ENCODE measurements at regions not wholly inside any gene's neighbourhood (a gene's known extent, or its start where the extent isn't known, plus 50 kb on each side); places are given as distances from the start of the nearest gene placed in this dataset.

DNA sequence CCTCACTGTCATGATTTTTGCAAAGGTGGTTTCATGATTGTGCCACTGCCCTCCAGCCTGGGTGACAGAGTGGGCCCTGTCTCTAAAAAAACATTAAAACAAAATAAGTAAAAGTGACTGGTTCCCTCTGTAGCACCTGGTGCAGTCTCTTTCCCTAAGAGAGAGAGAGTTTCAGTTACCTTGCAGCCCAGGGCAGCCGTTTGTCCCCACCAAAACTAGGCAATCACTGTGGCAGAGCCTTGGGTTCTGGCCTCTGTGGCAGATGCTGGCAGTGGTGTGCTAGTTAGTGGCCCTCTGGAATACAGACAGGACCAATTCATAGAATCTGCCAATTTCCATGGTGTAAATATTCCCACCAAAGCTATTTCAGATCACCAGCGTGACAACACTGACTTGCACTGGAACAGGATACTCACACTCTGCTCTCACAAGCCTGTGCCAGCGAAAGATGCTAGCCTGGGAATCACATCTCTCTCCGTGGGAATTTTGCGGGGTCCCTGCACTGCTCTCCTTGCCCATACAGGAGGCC lies 108.7 kb downstream of the TLR5 start:
- TF ChIP-seq, protein P1, sequence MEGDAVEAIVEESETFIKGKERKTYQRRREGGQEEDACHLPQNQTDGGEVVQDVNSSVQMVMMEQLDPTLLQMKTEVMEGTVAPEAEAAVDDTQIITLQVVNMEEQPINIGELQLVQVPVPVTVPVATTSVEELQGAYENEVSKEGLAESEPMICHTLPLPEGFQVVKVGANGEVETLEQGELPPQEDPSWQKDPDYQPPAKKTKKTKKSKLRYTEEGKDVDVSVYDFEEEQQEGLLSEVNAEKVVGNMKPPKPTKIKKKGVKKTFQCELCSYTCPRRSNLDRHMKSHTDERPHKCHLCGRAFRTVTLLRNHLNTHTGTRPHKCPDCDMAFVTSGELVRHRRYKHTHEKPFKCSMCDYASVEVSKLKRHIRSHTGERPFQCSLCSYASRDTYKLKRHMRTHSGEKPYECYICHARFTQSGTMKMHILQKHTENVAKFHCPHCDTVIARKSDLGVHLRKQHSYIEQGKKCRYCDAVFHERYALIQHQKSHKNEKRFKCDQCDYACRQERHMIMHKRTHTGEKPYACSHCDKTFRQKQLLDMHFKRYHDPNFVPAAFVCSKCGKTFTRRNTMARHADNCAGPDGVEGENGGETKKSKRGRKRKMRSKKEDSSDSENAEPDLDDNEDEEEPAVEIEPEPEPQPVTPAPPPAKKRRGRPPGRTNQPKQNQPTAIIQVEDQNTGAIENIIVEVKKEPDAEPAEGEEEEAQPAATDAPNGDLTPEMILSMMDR (IDR thresholded peaks at IDR 0.05; ENCODE audit: borderline replicate concordance, extremely low read depth, low read length, poor library complexity, severe bottlenecking) = no peak
- no peak for TF ChIP-seq EZH2 (IDR thresholded peaks at IDR 0.05; ENCODE audit: borderline replicate concordance, low read depth, low read length, severe bottlenecking)

Data from DND-41 (cell line).